OCI-LY1 (cell line): ENCODE measurements at regions not wholly inside any gene's neighbourhood (a gene's known extent, or its start where the extent isn't known, plus 50 kb on each side); places are given as distances from the start of the nearest gene placed in this dataset.

Experiments used
- EZH2 ChIP-seq: fragments of 200-600 bp; sonication (generic), shearing (Covaris generic); IDR thresholded peaks from 2 replicates; pipeline ENCODE4 v1.8.0; 2017; ENCODE audit warnings: borderline replicate concordance, mixed run types, mild to moderate bottlenecking, antibody characterized with exemption, low read length, moderate library complexity, mixed read lengths
- TF ChIP-seq, protein P1 (sequence below): fragments of 200-600 bp; sonication (generic), shearing (Covaris generic); IDR thresholded peaks from 2 replicates; pipeline ENCODE4 v1.5.1; 2017; ENCODE audit warnings: mild to moderate bottlenecking, antibody characterized with exemption, low read length, moderate library complexity, mixed read lengths

- TF ChIP-seq, protein P1, sequence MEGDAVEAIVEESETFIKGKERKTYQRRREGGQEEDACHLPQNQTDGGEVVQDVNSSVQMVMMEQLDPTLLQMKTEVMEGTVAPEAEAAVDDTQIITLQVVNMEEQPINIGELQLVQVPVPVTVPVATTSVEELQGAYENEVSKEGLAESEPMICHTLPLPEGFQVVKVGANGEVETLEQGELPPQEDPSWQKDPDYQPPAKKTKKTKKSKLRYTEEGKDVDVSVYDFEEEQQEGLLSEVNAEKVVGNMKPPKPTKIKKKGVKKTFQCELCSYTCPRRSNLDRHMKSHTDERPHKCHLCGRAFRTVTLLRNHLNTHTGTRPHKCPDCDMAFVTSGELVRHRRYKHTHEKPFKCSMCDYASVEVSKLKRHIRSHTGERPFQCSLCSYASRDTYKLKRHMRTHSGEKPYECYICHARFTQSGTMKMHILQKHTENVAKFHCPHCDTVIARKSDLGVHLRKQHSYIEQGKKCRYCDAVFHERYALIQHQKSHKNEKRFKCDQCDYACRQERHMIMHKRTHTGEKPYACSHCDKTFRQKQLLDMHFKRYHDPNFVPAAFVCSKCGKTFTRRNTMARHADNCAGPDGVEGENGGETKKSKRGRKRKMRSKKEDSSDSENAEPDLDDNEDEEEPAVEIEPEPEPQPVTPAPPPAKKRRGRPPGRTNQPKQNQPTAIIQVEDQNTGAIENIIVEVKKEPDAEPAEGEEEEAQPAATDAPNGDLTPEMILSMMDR, result no peak
- TF ChIP-seq EZH2, result no peak
Observed at GRCh38 chrX:22433292-22434070, 160.8 kb downstream of the CBLL2 start.
